ENCODE measurements at regions not wholly inside any gene's neighbourhood (a gene's known extent, or its start where the extent isn't known, plus 50 kb on each side); places are given as distances from the start of the nearest gene placed in this dataset.
"Not testable (repeated sequence)": the region's sequence is repeated elsewhere in the genome, so short reads cannot be mapped to it uniquely, and the experiment has no call there.

- no peak overlapping the region for H3K4me3 ChIP-seq (ENCODE audit: low read depth, low read length)
- no peak for DNase-seq (ENCODE audit: low read depth)
- TF ChIP-seq CTCF (IDR thresholded peaks at IDR 0.05; ENCODE audit: insufficient read depth, low read depth, low read length, missing control alignments), result no peak
Measured at GRCh38 chr12:89203144-89203543, 149.2 kb downstream of the DUSP6 start.

- H3K4me3 ChIP-seq (ENCODE audit: low read depth, low read length), result no peak overlapping the region
- no peak for TF ChIP-seq CTCF (IDR thresholded peaks at IDR 0.05; ENCODE audit: insufficient read depth, low read depth, low read length, missing control alignments)
- no peak for DNase-seq (ENCODE audit: low read depth)
Measured at GRCh38 chr12:89200217-89200616, 152.1 kb downstream of the DUSP6 start.

- TF ChIP-seq CTCF (IDR thresholded peaks at IDR 0.05; ENCODE audit: insufficient read depth, low read depth, low read length, missing control alignments), result no peak
Measured at GRCh38 chr12:89195470-89195869, 156.8 kb downstream of the DUSP6 start.

GRCh38 chr12:89194683-89195082 is 157.6 kb downstream of the DUSP6 start:
- TF ChIP-seq CTCF (IDR thresholded peaks at IDR 0.05; ENCODE audit: insufficient read depth, low read depth, low read length, missing control alignments), result no peak
- peak; percentile 9 for DNase-seq (ENCODE audit: low read depth)
- no peak overlapping the region for H3K4me3 ChIP-seq (ENCODE audit: low read depth, low read length)

More at GRCh38 chr12:89195470-89195869, 156.8 kb downstream of the DUSP6 start:
- no peak overlapping the region for H3K4me3 ChIP-seq (ENCODE audit: low read depth, low read length)
- DNase-seq (ENCODE audit: low read depth), result no peak

GRCh38 chr12:89192429-89192828 is 159.9 kb downstream of the DUSP6 start:
- H3K4me3 ChIP-seq (ENCODE audit: low read depth, low read length), result no peak overlapping the region
- no peak for TF ChIP-seq CTCF (IDR thresholded peaks at IDR 0.05; ENCODE audit: insufficient read depth, low read depth, low read length, missing control alignments)
- no peak for DNase-seq (ENCODE audit: low read depth)

GRCh38 chr12:89191597-89191996 is 160.7 kb downstream of the DUSP6 start:
- DNase-seq (ENCODE audit: low read depth); H3K4me3 ChIP-seq (ENCODE audit: low read depth, low read length): not testable (repeated sequence)

GRCh38 chr12:89189448-89189847 is 162.9 kb downstream of the DUSP6 start:
- TF ChIP-seq CTCF (IDR thresholded peaks at IDR 0.05; ENCODE audit: insufficient read depth, low read depth, low read length, missing control alignments), result no peak
- no peak for DNase-seq (ENCODE audit: low read depth)
- H3K4me3 ChIP-seq (ENCODE audit: low read depth, low read length), result no peak overlapping the region

All from GM12865 (cell line).